ENCODE measurements at regions not wholly inside any gene's neighbourhood (a gene's known extent, or its start where the extent isn't known, plus 50 kb on each side); places are given as distances from the start of the nearest gene placed in this dataset.

DNA sequence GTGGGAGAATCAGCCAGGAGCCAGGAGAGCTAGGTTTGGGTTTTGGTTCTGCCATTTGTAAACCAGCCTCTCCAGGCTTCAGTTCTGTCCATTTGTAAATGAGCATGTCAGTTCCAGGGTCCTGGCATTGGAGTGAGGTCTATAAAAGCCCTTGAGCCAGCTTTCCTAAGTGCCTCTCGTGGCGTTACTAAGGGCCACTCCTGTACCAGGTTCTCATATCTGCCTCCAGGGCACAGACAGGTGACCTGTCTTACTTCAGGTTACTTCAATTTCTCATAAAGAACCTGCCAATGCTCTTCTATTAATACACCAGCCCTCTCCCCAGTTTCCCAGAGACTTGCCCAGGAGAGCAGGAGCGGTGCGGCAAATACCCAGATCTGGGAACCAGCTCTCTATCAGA lies 101.9 kb downstream of the VEGFA start:
- WGBS (ENCODE audit: low lambda C conversion rate, missing lambda C conversion rate): 92% methylated on average over 4 of the region's 4 CpGs
- no peaks in the 10 kb centered on the region for H3K9me2 ChIP-seq (replicated peaks; ENCODE audit: insufficient read depth)
- no peak overlapping the region for H3K4me2 ChIP-seq

DNA sequence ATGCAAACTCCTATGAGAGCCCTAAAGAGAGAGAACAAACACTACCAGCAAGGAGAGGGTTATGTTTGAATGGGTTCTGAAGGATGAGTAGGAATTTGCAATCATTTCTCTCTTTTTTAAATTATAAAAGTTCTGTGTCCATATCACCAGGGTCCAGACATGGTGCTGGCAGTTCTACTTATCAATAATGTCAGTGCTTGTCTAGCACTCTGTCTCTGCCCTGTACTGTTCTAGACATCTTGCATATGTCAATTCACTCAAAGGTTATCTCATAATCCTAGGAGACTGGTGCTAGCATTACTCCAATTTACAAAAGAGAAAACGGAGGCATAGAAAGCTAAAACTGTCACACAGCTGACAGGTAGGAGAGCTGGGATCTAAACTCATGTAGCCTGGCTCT lies 101.3 kb downstream of the VEGFA start:
- Histone ChIP-seq H3K4me3 (no peak overlapping the region), H3K27me3 (no peaks in the 10 kb centered on the region), H3K9me2 (replicated peaks; ENCODE audit: insufficient read depth) (no peaks in the 10 kb centered on the region), H3K79me2 (no peaks in the 10 kb centered on the region), H3K4me2 (no peak overlapping the region), H3K36me3 (replicated peaks; ENCODE audit: insufficient read depth, low read depth) (no peaks in the 10 kb centered on the region), H3K9me3 (ENCODE audit: low read depth) (no peaks in the 10 kb centered on the region), H3K4me1 (ENCODE audit: insufficient read depth) (peaks cover 12% of the 10 kb centered on the region), H4K20me1 (ENCODE audit: insufficient read depth, poor library complexity, severe bottlenecking) (no peaks in the 10 kb centered on the region), H3K27ac (no peak overlapping the region), H2AFZ (no peak overlapping the region)
- no peak for TF ChIP-seq EZH2phosphoT487 (IDR thresholded peaks at IDR 0.05; ENCODE audit: low read depth, severe bottlenecking, unreplicated experiment)
- TF ChIP-seq EZH2 (IDR thresholded peaks at IDR 0.05; ENCODE audit: borderline replicate concordance): no peak
- TF ChIP-seq, protein P1, sequence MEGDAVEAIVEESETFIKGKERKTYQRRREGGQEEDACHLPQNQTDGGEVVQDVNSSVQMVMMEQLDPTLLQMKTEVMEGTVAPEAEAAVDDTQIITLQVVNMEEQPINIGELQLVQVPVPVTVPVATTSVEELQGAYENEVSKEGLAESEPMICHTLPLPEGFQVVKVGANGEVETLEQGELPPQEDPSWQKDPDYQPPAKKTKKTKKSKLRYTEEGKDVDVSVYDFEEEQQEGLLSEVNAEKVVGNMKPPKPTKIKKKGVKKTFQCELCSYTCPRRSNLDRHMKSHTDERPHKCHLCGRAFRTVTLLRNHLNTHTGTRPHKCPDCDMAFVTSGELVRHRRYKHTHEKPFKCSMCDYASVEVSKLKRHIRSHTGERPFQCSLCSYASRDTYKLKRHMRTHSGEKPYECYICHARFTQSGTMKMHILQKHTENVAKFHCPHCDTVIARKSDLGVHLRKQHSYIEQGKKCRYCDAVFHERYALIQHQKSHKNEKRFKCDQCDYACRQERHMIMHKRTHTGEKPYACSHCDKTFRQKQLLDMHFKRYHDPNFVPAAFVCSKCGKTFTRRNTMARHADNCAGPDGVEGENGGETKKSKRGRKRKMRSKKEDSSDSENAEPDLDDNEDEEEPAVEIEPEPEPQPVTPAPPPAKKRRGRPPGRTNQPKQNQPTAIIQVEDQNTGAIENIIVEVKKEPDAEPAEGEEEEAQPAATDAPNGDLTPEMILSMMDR (IDR thresholded peaks at IDR 0.05; ENCODE audit: poor library complexity): no peak
- WGBS (ENCODE audit: low lambda C conversion rate, missing lambda C conversion rate): 67% methylated on average over 1 of the region's 1 CpG
- no peak for DNase-seq (ENCODE audit: low spot score)

More for the DNA sequence above, 101.9 kb downstream of the VEGFA start:
- H3K4me3 ChIP-seq: no peak overlapping the region
- no peaks in the 10 kb centered on the region for H3K79me2 ChIP-seq
- no peak overlapping the region for H2AFZ ChIP-seq
- no peaks in the 10 kb centered on the region for H4K20me1 ChIP-seq (ENCODE audit: insufficient read depth, poor library complexity, severe bottlenecking)
- H3K9me3 ChIP-seq (ENCODE audit: low read depth): no peaks in the 10 kb centered on the region
- H3K27me3 ChIP-seq: no peaks in the 10 kb centered on the region
- H3K4me1 ChIP-seq (ENCODE audit: insufficient read depth): peaks cover 12% of the 10 kb centered on the region
- no peak overlapping the region for H3K27ac ChIP-seq
- TF ChIP-seq EZH2 (IDR thresholded peaks at IDR 0.05; ENCODE audit: borderline replicate concordance): no peak
- TF ChIP-seq EZH2phosphoT487 (IDR thresholded peaks at IDR 0.05; ENCODE audit: low read depth, severe bottlenecking, unreplicated experiment): no peak
- TF ChIP-seq, protein P1 (IDR thresholded peaks at IDR 0.05; ENCODE audit: poor library complexity): no peak
- no peaks in the 10 kb centered on the region for H3K36me3 ChIP-seq (replicated peaks; ENCODE audit: insufficient read depth, low read depth)
- DNase-seq (ENCODE audit: low spot score): no peak

DNA sequence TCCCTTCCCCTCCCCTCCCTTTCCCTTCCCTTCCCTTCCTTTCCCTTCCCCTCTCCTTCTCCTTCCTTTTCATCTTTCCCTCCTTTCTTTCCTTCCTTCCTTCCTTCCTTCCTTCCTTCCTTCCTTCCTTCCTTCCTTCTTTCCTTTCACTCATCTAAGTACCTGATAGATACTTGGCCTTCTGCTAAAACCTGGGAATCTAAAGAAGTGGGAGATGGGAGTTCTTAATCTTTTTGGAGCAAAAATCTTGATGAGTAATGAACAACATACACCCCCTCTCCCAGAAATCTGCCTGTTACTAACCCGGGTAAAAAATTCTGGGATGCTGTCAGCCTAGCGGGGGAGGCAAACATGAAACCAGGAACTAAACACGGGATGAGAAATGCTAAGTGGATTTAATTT lies 100.7 kb downstream of the VEGFA start:
- H3K4me2 ChIP-seq: no peak overlapping the region
- H3K27ac ChIP-seq: no peak overlapping the region
- H3K79me2 ChIP-seq: no peaks in the 10 kb centered on the region
- peaks cover 19% of the 10 kb centered on the region for H3K4me1 ChIP-seq (ENCODE audit: insufficient read depth)
- 43% methylated on average over 3 of the region's 3 CpGs for WGBS (ENCODE audit: low lambda C conversion rate, missing lambda C conversion rate)
- H3K27me3 ChIP-seq: no peaks in the 10 kb centered on the region
- H3K4me3 ChIP-seq: no peak overlapping the region
- no peak overlapping the region for H2AFZ ChIP-seq
- no peaks in the 10 kb centered on the region for H4K20me1 ChIP-seq (ENCODE audit: insufficient read depth, poor library complexity, severe bottlenecking)
- DNase-seq (ENCODE audit: low spot score): no peak
- H3K9me2 ChIP-seq (replicated peaks; ENCODE audit: insufficient read depth): no peaks in the 10 kb centered on the region
- no peak for TF ChIP-seq EZH2phosphoT487 (IDR thresholded peaks at IDR 0.05; ENCODE audit: low read depth, severe bottlenecking, unreplicated experiment)
- TF ChIP-seq, protein P1 (IDR thresholded peaks at IDR 0.05; ENCODE audit: poor library complexity): no peak
- H3K36me3 ChIP-seq (replicated peaks; ENCODE audit: insufficient read depth, low read depth): no peaks in the 10 kb centered on the region
- no peaks in the 10 kb centered on the region for H3K9me3 ChIP-seq (ENCODE audit: low read depth)

Measured in hepatocyte (in vitro differentiated cells).